SKM-1 (cell line): ENCODE measurements at regions not wholly inside any gene's neighbourhood (a gene's known extent, or its start where the extent isn't known, plus 50 kb on each side); places are given as distances from the start of the nearest gene placed in this dataset.

ENCODE experiments used
- DNase-seq: peaks from one replicate; lab custom pipeline; 2025; ENCODE audit not compliant: unreplicated experiment; lab: John Stamatoyannopoulos, UW

- DNase-seq = no peak
Measured at GRCh38 chr5:68918306-68918705, 175.5 kb upstream of the SLC30A5 start.

GRCh38 chr5:68919988-68920490 is 173.8 kb upstream of the SLC30A5 start:
- no peak for DNase-seq

GRCh38 chr5:68920888-68921287 is 172.9 kb upstream of the SLC30A5 start:
- DNase-seq = no peak

GRCh38 chr5:68922172-68922987 is 171.4 kb upstream of the SLC30A5 start:
- no peak for DNase-seq

GRCh38 chr5:68924481-68925145 is 169.2 kb upstream of the SLC30A5 start:
- DNase-seq = no peak

GRCh38 chr5:68928617-68929302 is 165.1 kb upstream of the SLC30A5 start:
- DNase-seq = no peak

GRCh38 chr5:68930139-68930538 is 163.7 kb upstream of the SLC30A5 start:
- DNase-seq = no peak

GRCh38 chr5:68932830-68933434 is 160.9 kb upstream of the SLC30A5 start:
- DNase-seq = no peak

GRCh38 chr5:68942169-68942568 is 151.6 kb upstream of the SLC30A5 start:
- no peak for DNase-seq

- DNase-seq = no peak
Measured at GRCh38 chr5:68946728-68947127, 147.1 kb upstream of the SLC30A5 start.

- DNase-seq = no peak
Measured at GRCh38 chr5:68947986-68948385, 145.8 kb upstream of the SLC30A5 start.

GRCh38 chr5:68949256-68949655 is 144.6 kb upstream of the SLC30A5 start:
- no peak for DNase-seq

- DNase-seq = no peak
Measured at GRCh38 chr5:68949711-68950110, 144.1 kb upstream of the SLC30A5 start.

- no peak for DNase-seq
Measured at GRCh38 chr5:68950125-68950524, 143.7 kb upstream of the SLC30A5 start.

GRCh38 chr5:68950930-68951329 is 142.9 kb upstream of the SLC30A5 start:
- no peak for DNase-seq

GRCh38 chr5:68953231-68953874 is 140.5 kb upstream of the SLC30A5 start:
- no peak for DNase-seq

GRCh38 chr5:68953875-68954617 is 139.8 kb upstream of the SLC30A5 start:
- DNase-seq = no peak

- DNase-seq = no peak
Measured at GRCh38 chr5:68954618-68954910, 139.2 kb upstream of the SLC30A5 start.

GRCh38 chr5:68957591-68957990 is 136.2 kb upstream of the SLC30A5 start:
- DNase-seq = no peak

GRCh38 chr5:68958428-68958827 is 135.4 kb upstream of the SLC30A5 start:
- DNase-seq = no peak
